ENCODE measurements at regions not wholly inside any gene's neighbourhood (a gene's known extent, or its start where the extent isn't known, plus 50 kb on each side); places are given as distances from the start of the nearest gene placed in this dataset.

- no peak overlapping the region for H3K4me3 ChIP-seq (ENCODE audit: insufficient read depth, low read length)
These were observed 96.5 kb upstream of the PRR5 start for GRCh38 chr22:44605486-44605885.

GRCh38 chr22:44604991-44605390 lies 97.0 kb upstream of the PRR5 start:
- H3K79me2 ChIP-seq (ENCODE audit: insufficient read depth, low read length) = no peaks in the 10 kb centered on the region
- no peaks in the 10 kb centered on the region for H3K36me3 ChIP-seq (ENCODE audit: insufficient read depth, low read length)
- H3K27me3 ChIP-seq (ENCODE audit: insufficient read depth, low read length) = peaks cover 14% of the 10 kb centered on the region
- H3K4me1 ChIP-seq (ENCODE audit: insufficient read depth, low read length) = no peaks in the 10 kb centered on the region
- H4K20me1 ChIP-seq (ENCODE audit: insufficient read depth, low read length) = no peaks in the 10 kb centered on the region
- H3K27ac ChIP-seq (ENCODE audit: low read depth, low read length) = no peak overlapping the region
- no peak overlapping the region for H3K4me3 ChIP-seq (ENCODE audit: insufficient read depth, low read length)
- no peak overlapping the region for H3K4me2 ChIP-seq (ENCODE audit: insufficient read depth, low read length)
- no peak for TF ChIP-seq CTCF (IDR thresholded peaks at IDR 0.05; ENCODE audit: extremely low read depth, low read depth, low read length)
- peak; percentile 59 for DNase-seq (ENCODE audit: insufficient read length, low spot score, missing footprints)
- no peaks in the 10 kb centered on the region for H3K9me3 ChIP-seq (ENCODE audit: low read depth, low read length)
- no peak overlapping the region for H2AFZ ChIP-seq (ENCODE audit: low read length)

More at GRCh38 chr22:44605486-44605885, 96.5 kb upstream of the PRR5 start:
- H4K20me1 ChIP-seq (ENCODE audit: insufficient read depth, low read length) = no peaks in the 10 kb centered on the region
- peak; percentile 9 for DNase-seq (ENCODE audit: insufficient read length, low spot score, missing footprints)
- H3K79me2 ChIP-seq (ENCODE audit: insufficient read depth, low read length) = no peaks in the 10 kb centered on the region
- no peaks in the 10 kb centered on the region for H3K4me1 ChIP-seq (ENCODE audit: insufficient read depth, low read length)
- H2AFZ ChIP-seq (ENCODE audit: low read length) = no peak overlapping the region
- no peak overlapping the region for H3K4me2 ChIP-seq (ENCODE audit: insufficient read depth, low read length)
- no peaks in the 10 kb centered on the region for H3K9me3 ChIP-seq (ENCODE audit: low read depth, low read length)
- H3K36me3 ChIP-seq (ENCODE audit: insufficient read depth, low read length) = no peaks in the 10 kb centered on the region
- TF ChIP-seq CTCF (IDR thresholded peaks at IDR 0.05; ENCODE audit: extremely low read depth, low read depth, low read length) = no peak
- peaks cover 14% of the 10 kb centered on the region for H3K27me3 ChIP-seq (ENCODE audit: insufficient read depth, low read length)
- no peak overlapping the region for H3K27ac ChIP-seq (ENCODE audit: low read depth, low read length)

- no peaks in the 10 kb centered on the region for H3K9me3 ChIP-seq (ENCODE audit: low read depth, low read length)
- H3K27ac ChIP-seq (ENCODE audit: low read depth, low read length) = no peak overlapping the region
- H3K27me3 ChIP-seq (ENCODE audit: insufficient read depth, low read length) = peaks cover 14% of the 10 kb centered on the region
- TF ChIP-seq CTCF (IDR thresholded peaks at IDR 0.05; ENCODE audit: extremely low read depth, low read depth, low read length) = no peak
- no peaks in the 10 kb centered on the region for H4K20me1 ChIP-seq (ENCODE audit: insufficient read depth, low read length)
- H2AFZ ChIP-seq (ENCODE audit: low read length) = no peak overlapping the region
- no peaks in the 10 kb centered on the region for H3K4me1 ChIP-seq (ENCODE audit: insufficient read depth, low read length)
- no peak overlapping the region for H3K4me2 ChIP-seq (ENCODE audit: insufficient read depth, low read length)
- no peaks in the 10 kb centered on the region for H3K36me3 ChIP-seq (ENCODE audit: insufficient read depth, low read length)
- H3K4me3 ChIP-seq (ENCODE audit: insufficient read depth, low read length) = no peak overlapping the region
- no peaks in the 10 kb centered on the region for H3K79me2 ChIP-seq (ENCODE audit: insufficient read depth, low read length)
- peak; percentile 39 for DNase-seq (ENCODE audit: insufficient read length, low spot score, missing footprints)
These were observed 97.5 kb upstream of the PRR5 start for GRCh38 chr22:44604455-44604854.

GRCh38 chr22:44603767-44604166 lies 98.2 kb upstream of the PRR5 start:
- no peak overlapping the region for H3K27ac ChIP-seq (ENCODE audit: low read depth, low read length)
- TF ChIP-seq CTCF (IDR thresholded peaks at IDR 0.05; ENCODE audit: extremely low read depth, low read depth, low read length) = no peak
- no peaks in the 10 kb centered on the region for H4K20me1 ChIP-seq (ENCODE audit: insufficient read depth, low read length)

More at GRCh38 chr22:44603767-44604166, 98.2 kb upstream of the PRR5 start:
- H3K4me1 ChIP-seq (ENCODE audit: insufficient read depth, low read length) = no peaks in the 10 kb centered on the region
- H2AFZ ChIP-seq (ENCODE audit: low read length) = no peak overlapping the region
- H3K4me2 ChIP-seq (ENCODE audit: insufficient read depth, low read length) = no peak overlapping the region
- peaks cover 14% of the 10 kb centered on the region for H3K27me3 ChIP-seq (ENCODE audit: insufficient read depth, low read length)
- no peaks in the 10 kb centered on the region for H3K36me3 ChIP-seq (ENCODE audit: insufficient read depth, low read length)
- H3K4me3 ChIP-seq (ENCODE audit: insufficient read depth, low read length) = no peak overlapping the region
- no peaks in the 10 kb centered on the region for H3K79me2 ChIP-seq (ENCODE audit: insufficient read depth, low read length)
- no peak for DNase-seq (ENCODE audit: insufficient read length, low spot score, missing footprints)
- H3K9me3 ChIP-seq (ENCODE audit: low read depth, low read length) = no peaks in the 10 kb centered on the region

Data from osteoblast (primary cell).